HG02623 (cell line): ENCODE measurements at regions not wholly inside any gene's neighbourhood (a gene's known extent, or its start where the extent isn't known, plus 50 kb on each side); places are given as distances from the start of the nearest gene placed in this dataset.
"Not testable (repeated sequence)": the region's sequence is repeated elsewhere in the genome, so short reads cannot be mapped to it uniquely, and the experiment has no call there.

ENCODE experiments used
- ATAC-seq: cut with Tn5 transposase; IDR thresholded peaks from one replicate; pipeline ENCODE4 v1.9.1; 2021; ENCODE audit warnings: moderate library complexity; ENCODE audit not compliant: unreplicated experiment

DNA sequence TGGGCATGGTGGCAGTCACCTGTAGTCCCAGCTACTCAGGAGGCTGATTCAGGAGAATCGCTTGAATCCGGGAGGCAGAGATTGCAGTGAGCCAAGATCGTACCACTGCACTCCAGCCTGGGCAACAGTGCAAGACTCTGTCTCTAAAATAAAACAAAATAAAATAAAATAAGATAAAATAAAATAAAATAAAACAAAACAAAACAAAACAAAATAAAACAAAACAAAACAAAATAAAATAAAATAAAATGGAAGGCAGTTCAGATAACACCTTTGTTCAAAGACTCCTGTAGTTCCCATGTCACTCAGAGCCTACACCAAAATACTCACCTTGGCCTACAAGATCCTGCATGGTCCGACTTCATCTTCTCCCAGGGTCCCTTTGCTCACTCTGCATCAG, 61.3 kb downstream of the SYF2 start:
- ATAC-seq, result not testable (repeated sequence)

DNA sequence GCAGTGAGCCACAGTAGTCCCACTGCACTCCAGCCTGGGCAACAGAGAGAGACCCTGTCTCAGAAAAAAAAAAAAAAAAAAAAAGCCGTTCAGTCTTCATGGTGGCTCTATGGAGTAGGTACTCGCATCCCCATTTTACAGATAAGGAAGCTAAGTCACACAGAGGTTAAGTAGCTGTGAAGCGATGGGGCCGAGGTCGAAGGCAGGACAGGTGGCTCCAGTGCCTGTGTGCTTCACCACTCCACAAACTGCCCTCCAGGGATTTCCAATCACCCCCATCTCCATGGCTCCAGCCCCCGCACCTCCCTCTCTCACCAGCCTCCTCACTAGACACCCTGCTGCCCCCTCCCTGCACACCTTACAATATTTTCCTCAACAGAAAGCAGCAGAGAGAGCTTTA, 61.9 kb downstream of the SYF2 start:
- no peak for ATAC-seq

DNA sequence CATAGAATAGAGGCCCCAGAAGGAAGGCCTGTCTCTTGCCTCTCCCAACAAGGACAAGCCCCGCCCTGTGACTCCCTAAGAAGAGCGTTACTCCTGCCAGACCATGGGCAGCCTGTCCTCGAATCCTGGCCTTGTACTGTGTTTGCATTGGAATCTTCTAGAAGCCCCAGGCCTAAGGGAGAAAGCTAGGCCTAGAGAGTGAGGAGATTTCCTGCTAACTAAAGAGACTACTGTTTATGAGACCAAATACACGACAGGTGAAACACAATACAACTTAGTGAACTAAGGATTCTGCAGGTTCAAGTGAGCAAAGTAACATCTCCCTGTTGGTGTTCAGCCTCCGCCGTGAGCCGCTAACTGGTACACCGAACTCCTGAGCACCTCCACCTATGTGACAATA, 62.7 kb downstream of the SYF2 start:
- ATAC-seq, result no peak

DNA sequence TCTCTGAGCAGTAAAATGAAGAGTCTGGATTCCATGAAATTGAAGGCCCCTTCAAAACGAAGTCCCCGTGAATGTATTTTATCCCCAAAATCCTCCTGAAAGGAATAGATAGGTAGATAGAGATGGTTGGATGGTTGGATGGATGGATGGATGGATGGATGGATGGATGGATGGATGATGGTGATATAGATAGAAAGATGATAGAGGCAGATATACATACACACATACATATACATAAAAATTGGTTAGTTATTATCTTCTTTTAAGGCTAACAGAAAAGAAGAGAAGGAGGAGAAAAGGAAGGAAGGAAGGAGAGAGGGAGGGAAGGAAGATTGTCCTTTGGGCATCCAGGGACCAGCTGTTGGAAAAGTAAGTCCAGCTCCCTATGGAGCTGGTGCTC, 63.1 kb downstream of the SYF2 start:
- no peak for ATAC-seq

DNA sequence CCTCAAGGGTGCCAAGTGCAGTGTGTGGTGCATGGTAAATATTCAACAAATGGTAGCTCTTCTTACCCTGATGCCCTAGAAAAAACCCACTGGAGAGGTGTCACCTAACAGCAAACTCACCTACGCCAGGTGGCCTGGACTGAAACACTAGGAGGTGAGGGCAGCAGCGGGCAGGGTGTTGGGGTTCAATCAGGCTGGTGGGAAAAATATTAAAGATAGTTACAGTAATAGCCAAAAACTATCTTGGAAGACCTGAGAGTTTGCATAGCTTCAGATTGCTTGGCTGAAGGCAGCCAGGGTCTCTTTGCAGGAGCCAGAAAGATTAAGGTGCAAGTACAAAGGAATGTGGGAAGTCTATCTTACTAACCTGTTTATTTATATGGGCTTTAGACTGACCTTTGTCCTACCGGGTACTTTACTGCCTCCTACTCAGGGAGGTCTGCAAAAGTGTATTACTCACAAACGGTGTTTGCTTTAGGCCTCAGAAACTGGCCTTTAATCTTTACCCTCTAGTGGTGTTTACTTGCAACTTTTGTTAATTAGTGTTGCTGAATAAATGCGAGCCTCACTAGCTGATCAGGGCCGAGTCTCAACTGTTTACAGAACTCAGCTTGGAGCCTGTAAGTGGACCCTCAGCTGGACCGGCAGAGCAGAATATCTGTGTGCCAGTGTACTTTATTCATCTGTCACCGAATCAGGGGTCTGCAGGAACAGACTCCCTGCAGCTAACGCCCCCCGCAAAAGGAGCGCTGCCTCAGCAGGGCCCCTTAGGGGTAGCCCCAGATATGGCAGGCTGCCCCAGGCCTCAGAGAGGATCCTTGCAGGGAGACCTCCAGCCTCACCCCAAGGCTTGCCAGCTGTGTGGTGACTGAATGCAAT, 63.9 kb downstream of the SYF2 start:
- no peak for ATAC-seq

DNA sequence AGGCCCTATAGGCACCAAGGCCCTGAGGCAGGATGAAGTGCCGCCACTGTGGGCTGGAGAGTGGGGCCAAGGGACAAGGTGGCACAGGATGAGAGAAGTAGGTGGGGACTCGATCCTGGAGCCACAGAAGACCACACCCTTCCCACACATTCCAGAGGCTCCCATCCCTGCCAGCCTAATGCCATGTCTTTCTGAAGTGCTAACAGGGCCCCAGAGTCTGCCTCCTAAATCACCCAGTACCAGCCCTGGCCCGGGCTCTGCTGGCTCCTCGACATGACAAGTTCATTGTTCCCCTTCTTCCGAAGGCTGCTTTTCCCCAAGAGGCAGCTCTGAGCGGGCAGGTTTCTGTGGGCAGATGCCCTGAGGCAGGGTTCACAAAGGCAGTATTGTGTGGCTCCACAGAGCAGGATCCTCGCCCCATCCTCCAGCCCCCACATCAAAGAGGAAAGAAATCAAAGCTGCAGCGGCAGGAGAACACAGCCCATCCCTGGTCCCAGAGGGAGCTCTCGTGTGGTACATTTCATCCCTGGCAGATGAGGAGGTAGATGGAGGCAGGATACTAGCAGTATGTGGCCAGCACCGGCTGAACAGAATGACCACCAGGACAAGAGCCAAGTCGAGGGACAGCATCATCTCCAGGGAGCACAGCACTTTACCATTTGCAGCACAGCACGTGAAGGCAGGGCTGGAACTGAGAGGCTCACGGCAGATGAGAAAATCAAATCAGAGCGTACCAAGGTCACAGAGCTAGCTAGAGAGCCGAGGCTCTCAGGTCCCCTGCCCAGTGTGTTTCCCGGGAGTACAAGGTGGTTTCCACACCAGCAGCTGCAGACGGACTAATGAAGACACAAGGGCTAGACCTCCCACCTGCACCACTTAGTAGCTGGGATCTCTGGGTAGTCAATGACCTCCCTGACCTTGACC, 64.8 kb downstream of the SYF2 start:
- ATAC-seq, result no peak

DNA sequence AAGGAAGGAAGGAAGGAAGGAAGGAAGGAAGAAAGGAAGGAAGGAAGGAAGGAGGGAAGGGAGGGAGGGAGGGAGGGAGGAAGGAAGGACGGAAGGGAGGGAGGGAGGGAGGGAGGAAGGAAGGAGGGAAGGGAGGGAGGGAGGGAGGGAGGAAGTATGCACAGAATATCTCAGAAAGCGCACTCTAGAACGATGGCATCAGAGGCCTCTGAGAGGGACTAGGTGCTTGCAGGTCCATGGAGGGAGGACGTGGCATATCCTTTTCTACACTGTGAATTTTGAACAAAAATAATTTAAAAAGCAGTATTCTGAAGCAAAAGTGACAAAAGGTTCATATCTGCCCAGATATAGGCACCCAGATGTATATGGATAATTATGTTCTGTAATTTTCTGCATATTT, 65.5 kb downstream of the SYF2 start:
- no peak for ATAC-seq

DNA sequence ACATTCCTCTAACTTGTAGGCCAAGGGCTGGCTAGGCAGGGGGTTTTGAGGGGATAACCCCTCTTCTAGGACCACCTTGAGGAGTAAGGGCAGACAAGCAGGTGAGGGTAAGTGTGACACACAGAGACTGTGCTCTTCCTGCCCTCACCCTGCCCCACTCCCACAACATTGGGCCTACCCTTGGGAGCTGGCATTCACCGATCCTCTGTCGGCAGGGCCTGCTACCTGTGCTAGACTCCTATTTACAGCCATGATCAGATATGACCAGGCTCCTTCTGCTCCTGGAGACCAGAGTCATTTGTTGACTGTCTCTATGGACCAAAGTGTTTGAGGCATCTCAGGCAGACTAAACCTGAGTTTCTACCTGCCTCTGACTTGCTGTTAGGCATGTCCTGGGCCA, 68.3 kb downstream of the SYF2 start:
- no peak for ATAC-seq

DNA sequence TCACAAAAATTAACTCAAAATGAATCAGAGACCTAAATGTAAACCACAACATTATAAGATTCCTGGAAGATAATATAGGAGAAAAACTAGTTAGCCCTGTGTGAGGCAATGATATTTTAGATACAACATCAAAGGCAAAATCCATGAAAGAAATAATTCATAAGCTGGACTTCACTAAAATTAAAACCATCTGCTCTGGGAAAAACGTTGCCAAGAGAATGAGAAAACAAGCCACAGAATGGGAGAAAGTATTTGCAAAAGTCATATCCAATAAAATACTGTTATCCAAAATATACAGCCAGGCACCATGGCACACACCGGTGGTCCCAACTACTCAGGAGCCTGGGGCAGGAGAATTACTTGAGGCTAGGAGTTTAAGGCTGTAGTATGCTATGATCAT, 70.3 kb downstream of the SYF2 start:
- no peak for ATAC-seq

DNA sequence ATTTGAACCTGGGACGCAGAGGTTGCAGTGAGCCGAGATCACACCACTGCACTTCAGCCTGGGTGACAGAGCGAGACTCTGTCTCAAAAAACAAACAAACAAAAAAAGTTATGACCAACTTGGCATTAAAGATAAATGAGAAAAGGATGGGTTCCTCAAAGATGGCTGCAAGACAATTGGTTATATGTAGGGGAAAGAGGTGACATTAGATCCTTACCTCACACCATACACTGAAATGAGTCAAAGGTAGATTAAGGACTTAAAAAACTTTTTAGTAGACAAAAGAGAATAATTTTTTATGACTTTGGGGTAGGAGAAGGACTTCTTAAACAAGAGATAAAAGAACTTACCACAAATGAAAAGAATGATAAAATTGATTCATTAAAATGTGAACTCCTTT, 74.5 kb downstream of the SYF2 start:
- no peak for ATAC-seq

DNA sequence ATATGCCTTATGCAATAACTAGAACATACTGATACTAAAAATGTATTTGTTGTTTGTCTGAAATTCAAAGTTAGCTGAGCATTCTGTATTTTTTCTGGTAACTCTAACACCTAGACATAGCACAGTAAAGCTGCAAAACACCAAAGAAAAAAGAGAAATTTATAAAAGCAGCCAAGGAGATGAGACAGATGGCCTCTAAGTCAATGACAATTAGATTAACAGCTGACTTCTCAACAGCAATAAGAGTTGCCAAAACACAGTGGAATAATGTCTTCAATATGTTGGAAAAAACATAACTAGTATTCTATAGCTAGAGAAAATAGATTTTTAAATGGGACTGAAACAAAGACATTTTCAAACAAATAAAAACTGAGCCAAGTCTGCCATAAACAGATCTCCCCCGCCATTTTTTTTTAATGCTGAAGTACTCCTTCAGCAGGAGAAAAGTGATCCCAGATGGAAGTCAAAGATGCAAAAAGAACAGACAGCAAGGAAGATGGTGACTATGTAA, 81.3 kb downstream of the SYF2 start:
- ATAC-seq, result no peak

DNA sequence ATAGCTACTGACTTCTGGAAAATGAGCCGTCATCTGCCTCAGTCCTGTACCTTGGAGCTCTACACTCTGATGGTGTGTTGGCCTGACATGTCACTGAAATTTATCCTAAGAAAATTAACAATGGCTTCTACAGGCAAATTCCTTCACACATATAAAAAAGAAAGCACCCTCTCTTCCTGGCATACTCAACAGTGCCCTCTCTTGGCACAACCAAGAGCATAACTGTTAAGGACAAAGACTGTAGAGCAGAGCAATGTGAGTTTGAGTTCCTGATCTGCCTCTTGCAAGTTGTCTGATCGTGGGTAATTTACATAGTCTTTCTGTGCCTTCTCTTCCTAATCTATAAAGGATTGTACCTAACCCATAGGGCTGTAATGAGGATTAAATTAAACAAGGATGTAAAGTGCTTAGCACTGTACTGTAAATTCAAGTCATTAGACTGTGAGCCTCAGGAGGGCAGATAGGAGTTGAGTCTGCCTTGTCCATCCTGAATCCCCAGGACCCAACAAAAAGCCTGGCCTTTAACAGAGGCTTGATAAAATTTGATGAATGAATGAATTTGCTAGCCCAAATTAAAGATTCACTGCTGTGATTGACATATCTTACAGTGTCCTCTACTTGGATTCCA, 83.5 kb downstream of the SYF2 start:
- ATAC-seq, result no peak

DNA sequence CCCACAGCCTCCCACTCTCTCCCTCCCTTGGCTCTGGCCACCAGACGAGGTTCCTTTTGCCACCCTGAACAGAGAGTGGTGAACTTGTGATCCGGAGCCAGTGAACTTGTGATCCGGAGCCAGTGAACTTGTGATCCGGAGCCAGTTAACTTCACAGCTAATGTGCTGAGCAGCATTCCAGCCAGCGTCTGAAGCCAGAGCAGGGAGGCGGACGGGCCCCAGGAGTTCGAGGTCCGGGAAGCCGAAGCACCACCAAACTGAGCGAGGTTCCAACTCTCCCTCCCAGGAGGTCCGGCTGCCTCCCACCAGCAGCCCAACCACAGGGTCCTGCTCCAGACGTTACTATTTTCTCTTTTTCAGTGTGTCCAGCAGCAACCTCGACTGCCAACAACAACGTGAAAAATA, 85.8 kb downstream of the SYF2 start:
- ATAC-seq, result no peak

DNA sequence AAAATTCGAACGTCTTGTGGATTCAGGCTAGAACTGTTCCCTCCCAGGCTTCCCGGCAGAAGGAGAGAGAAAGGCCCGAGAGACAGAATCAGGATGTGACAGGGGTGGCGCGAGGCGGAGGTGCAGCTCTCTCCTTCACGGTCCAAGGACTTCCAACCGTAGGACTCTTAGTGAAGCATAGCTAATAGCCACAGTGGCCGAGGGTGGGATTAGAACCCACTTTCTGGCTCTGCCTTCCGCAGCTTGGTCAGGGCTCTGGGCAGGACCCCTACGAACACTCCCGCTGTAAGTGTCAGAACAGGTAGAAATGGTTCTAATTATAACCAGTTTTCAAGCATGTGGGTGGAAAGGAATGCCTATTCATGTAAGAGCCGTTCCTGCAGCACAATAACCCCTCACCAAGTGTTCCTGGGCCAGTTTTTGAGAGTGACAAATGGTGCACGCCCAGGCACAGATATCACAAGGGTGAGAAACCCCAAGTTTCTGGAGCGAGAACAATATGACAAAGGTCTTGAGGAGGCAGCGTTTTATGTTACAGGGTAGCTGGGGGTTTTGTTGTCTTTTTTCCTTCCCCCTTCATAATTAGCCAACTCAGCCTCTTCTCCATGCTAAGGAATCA, 86.4 kb downstream of the SYF2 start:
- ATAC-seq, result no peak

DNA sequence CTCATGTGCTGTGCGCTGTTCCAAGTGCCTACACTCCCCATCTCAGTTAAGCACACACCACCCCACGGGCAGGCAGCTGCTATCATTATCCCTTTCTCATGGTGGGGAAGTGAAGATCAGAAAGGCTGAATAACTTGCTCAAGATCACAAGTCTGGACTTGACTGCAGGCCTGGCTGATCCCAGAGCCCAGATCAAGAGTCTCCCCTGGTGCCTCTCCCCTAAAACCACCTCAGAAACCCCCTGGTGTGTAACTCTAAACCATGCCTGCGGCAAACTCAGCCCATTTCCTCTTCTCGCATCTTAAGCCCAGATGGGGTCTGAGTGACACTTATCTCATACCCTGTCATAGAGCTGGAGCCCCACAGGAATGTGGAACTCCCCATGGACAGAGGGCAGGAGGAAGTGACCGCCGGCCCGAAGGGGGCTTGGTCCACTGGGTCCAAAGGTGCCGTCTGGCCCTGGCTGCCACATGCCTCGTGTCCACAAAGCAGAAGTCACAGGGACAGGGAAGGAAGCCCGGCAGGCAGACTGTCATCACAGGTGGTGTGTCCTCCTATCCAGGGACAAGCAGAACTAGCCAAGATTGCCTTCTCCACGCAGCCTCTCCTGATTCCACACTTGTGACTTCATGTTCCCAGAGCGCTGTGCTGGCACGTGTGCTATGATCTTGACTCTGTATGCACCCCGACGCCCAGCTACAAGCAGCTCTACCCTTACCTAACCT, 92.1 kb downstream of the SYF2 start:
- ATAC-seq, result no peak

DNA sequence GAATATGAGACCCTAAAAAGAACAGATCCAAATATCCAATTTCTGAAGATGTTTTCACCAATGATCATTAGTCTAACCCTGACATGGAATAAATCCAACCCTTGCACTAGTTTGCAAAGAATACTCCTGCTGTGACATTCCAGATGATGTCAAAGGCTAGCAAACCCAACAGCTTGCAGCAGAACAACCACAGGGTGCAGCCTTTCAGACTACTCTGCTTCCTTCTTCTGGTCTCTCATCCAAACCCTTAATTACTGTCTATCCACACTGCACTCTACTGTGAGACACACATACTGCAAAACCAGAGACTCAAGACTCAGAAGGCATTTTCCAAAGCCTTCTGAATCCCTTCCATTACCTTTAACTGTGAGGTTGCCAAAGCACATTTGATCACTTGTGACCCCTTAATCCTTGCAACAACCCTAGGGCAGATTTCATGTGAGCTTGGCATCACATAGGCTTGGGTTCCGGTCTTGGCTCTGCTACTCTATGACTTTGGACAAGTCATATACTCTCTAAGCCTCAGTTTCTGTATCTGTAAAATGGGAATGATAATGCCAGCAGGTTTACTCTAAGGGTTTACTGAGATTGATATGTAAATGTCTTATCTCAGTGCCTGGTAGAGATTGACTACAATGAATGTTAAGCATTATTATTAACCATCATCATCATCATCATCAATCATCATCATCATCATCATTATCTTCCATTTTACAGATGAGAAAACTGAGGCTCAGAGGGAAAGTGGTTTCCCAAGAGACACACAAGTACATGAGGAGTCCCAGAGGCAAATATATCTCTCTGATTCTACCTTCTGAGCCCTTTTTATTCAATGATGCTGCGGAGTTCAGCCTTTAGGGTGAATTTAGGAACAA, 94.5 kb downstream of the SYF2 start:
- no peak for ATAC-seq

DNA sequence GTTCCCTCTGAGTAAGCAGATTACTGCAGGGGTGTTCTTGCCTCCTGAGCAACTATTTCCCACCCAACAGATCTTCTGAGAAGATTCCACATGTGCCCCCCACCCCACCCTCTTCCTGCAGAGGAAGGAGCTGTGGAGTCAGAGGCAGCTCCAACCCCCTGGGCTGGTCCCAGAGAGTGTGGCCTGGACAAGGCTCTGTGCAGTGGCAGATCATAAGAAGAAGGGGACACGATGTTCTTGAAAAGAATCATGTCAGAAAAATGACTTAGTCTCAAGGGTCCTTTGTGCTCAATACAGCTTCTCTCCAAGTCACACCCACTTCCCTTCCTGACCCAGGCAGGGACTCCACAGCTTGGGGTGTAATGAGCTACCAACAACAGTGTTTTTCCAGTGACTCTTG, 95.2 kb downstream of the SYF2 start:
- no peak for ATAC-seq

DNA sequence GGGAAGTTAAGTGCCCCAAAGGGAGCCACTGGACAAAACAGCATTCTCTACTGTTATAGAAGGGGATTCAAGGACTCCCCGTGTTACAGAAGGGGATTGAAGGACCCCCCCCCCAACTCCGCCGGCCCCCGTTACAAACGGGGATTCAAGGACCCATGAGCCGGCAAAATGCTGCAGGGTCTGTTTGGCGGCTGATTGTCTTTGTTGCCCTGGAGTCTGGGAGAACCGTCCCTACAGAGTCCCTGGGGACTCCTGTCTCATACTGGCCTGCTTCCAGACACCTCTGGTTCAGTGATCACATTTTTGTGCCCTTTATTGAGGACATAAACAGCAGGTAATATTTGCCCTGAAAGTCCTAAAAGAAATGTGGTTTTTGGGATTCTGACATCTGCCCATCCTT, 96.4 kb downstream of the SYF2 start:
- ATAC-seq, result no peak

DNA sequence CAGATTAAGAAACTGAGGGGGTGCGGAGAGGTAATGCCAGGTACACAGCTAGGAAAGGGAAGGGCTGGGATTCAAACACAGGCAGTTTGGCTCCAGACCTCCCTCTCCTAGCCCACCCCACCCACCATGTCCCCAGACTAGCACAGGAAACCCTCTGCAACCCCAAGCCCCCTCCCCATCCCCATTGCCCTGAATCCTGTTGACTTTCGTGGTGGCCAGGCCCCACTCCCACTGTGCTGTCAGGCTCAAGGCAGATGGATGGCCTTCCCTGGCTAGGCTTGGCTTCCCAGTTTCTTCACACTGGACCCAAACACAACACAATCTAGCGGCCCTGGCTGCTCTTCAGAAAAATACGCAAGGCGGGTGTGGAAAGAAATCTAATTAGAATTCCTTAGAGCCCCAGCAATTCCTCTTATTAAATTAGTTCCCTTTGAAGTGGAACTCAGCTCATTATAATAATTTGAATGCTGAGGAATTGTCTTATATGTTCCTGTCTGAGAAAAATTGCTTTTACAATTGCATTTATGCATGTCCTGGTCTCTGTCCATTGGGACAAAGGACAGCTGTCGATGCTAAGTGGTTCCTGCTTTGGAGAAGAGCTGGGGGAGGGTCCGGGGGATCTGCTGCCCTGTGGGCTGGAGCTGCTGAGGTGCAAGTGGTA, 97.4 kb downstream of the SYF2 start:
- ATAC-seq, result no peak
